ENCODE measurements at regions not wholly inside any gene's neighbourhood (a gene's known extent, or its start where the extent isn't known, plus 50 kb on each side); places are given as distances from the start of the nearest gene placed in this dataset.

- Histone ChIP-seq H3K36me3 (no peaks in the 10 kb centered on the region), H3K4me1 (ENCODE audit: control insufficient read depth in 1 of 2, insufficient read depth in 1 of 2, low read depth in 1 of 2, low read length in 1 of 2) (no peaks in the 10 kb centered on the region), H3K9me3 (no peaks in the 10 kb centered on the region), H3K27ac (no peak overlapping the region), H3K4me3 (ENCODE audit: low read depth in 1 of 2, low read length in 1 of 2) (no peak overlapping the region), H3K27me3 (no peaks in the 10 kb centered on the region)
- TF ChIP-seq CTCF (IDR thresholded peaks at IDR 0.05): no peak
These were observed 84.8 kb upstream of the HDAC4 start for GRCh38 chr2:239485622-239486021.

- no peaks in the 10 kb centered on the region for H3K27me3 ChIP-seq
- no peaks in the 10 kb centered on the region for H3K9me3 ChIP-seq
- H3K36me3 ChIP-seq: no peaks in the 10 kb centered on the region
- no peak overlapping the region for H3K4me3 ChIP-seq (ENCODE audit: low read depth in 1 of 2, low read length in 1 of 2)
- H3K27ac ChIP-seq: no peak overlapping the region
- no peak for TF ChIP-seq CTCF (IDR thresholded peaks at IDR 0.05)
- no peaks in the 10 kb centered on the region for H3K4me1 ChIP-seq (ENCODE audit: control insufficient read depth in 1 of 2, insufficient read depth in 1 of 2, low read depth in 1 of 2, low read length in 1 of 2)
These were observed 83.9 kb upstream of the HDAC4 start for GRCh38 chr2:239484571-239485355.

GRCh38 chr2:239482778-239483712, 82.2 kb upstream of the HDAC4 start:
- H3K27me3 ChIP-seq: no peaks in the 10 kb centered on the region
- TF ChIP-seq CTCF (IDR thresholded peaks at IDR 0.05): no peak
- no peaks in the 10 kb centered on the region for H3K36me3 ChIP-seq
- no peak overlapping the region for H3K27ac ChIP-seq
- H3K9me3 ChIP-seq: no peaks in the 10 kb centered on the region
- no peak overlapping the region for H3K4me3 ChIP-seq (ENCODE audit: low read depth in 1 of 2, low read length in 1 of 2)
- no peaks in the 10 kb centered on the region for H3K4me1 ChIP-seq (ENCODE audit: control insufficient read depth in 1 of 2, insufficient read depth in 1 of 2, low read depth in 1 of 2, low read length in 1 of 2)

- H3K4me1 ChIP-seq (ENCODE audit: control insufficient read depth in 1 of 2, insufficient read depth in 1 of 2, low read depth in 1 of 2, low read length in 1 of 2): no peaks in the 10 kb centered on the region
- no peaks in the 10 kb centered on the region for H3K9me3 ChIP-seq
- no peak overlapping the region for H3K27ac ChIP-seq
- H3K36me3 ChIP-seq: no peaks in the 10 kb centered on the region
- no peak for TF ChIP-seq CTCF (IDR thresholded peaks at IDR 0.05)
- H3K4me3 ChIP-seq (ENCODE audit: low read depth in 1 of 2, low read length in 1 of 2): no peak overlapping the region
- no peaks in the 10 kb centered on the region for H3K27me3 ChIP-seq
These were observed 78.7 kb upstream of the HDAC4 start for GRCh38 chr2:239479471-239479870.

GRCh38 chr2:239477591-239477990, 76.8 kb upstream of the HDAC4 start:
- Histone ChIP-seq H3K4me3 (ENCODE audit: low read depth in 1 of 2, low read length in 1 of 2) (no peak overlapping the region), H3K27me3 (peaks cover 10% of the 10 kb centered on the region), H3K9me3 (no peaks in the 10 kb centered on the region), H3K36me3 (no peaks in the 10 kb centered on the region), H3K4me1 (ENCODE audit: control insufficient read depth in 1 of 2, insufficient read depth in 1 of 2, low read depth in 1 of 2, low read length in 1 of 2) (no peaks in the 10 kb centered on the region), H3K27ac (no peak overlapping the region)
- no peak for TF ChIP-seq CTCF (IDR thresholded peaks at IDR 0.05)
